Neural cell (in vitro differentiated cells): ENCODE measurements at regions not wholly inside any gene's neighbourhood (a gene's known extent, or its start where the extent isn't known, plus 50 kb on each side); places are given as distances from the start of the nearest gene placed in this dataset.

Source experiments
- H2AFZ ChIP-seq: fragments of 200-600, 300-800 bp; sonication (generic), shearing (Covaris generic); 2 replicates; pipeline ENCODE4 v1.6.0; 2014; ENCODE audit warnings: low read depth, mild to moderate bottlenecking, antibody characterized with exemption, low read length, moderate library complexity
- H3F3A ChIP-seq: fragments of 200-600 bp; shearing (Covaris generic); 2 replicates; pipeline ENCODE4 v1.6.1; 2016; ENCODE audit warnings: mild to moderate bottlenecking, moderate library complexity, mixed read lengths, antibody characterized with exemption, low read length; ENCODE audit not compliant: insufficient read depth, poor library complexity, severe bottlenecking
- H3K27ac ChIP-seq: fragments of 200-600, 300-800 bp; sonication (generic), shearing (Covaris generic); 2 replicates; pipeline ENCODE4 v1.5.1; 2014; ENCODE audit warnings: mild to moderate bottlenecking, low read length, moderate library complexity
- H3K27me3 ChIP-seq: fragments of 300-800, 200-600 bp; sonication (generic), shearing (Covaris generic); 2 replicates; pipeline ENCODE4 v1.6.0; 2014; ENCODE audit warnings: mild to moderate bottlenecking, low read depth, low read length, moderate library complexity; ENCODE audit not compliant: insufficient read depth
- H3K36me3 ChIP-seq: fragments of 300-800, 200-600 bp; sonication (generic), shearing (Covaris generic); 2 replicates; pipeline ENCODE4 v1.5.1; 2014; ENCODE audit warnings: mild to moderate bottlenecking, antibody characterized with exemption, low read length, moderate library complexity; ENCODE audit not compliant: insufficient read depth
- H3K4me2 ChIP-seq: fragments of 300-800, 200-600 bp; sonication (generic), shearing (Covaris generic); 2 replicates; pipeline ENCODE4 v1.6.0; 2014; ENCODE audit warnings: mild to moderate bottlenecking, low read length
- H3K4me3 ChIP-seq: fragments of 300-800, 200-600 bp; sonication (generic), shearing (Covaris generic); 2 replicates; pipeline ENCODE4 v1.5.1; 2014; ENCODE audit warnings: mild to moderate bottlenecking, low read length, moderate library complexity
- H3K79me2 ChIP-seq: fragments of 200-600 bp; shearing (Covaris generic); replicated peaks from 2 replicates; pipeline ENCODE4 v1.6.0; 2014; ENCODE audit warnings: mild to moderate bottlenecking, low read length, moderate library complexity; ENCODE audit not compliant: insufficient read depth
- H3K9ac ChIP-seq: fragments of 300-800, 200-600 bp; sonication (generic), shearing (Covaris generic); 2 replicates; pipeline ENCODE4 v1.6.1; 2016; ENCODE audit warnings: mild to moderate bottlenecking, low read length, mixed read lengths
- H3K9me2 ChIP-seq: fragments of 200-600 bp; shearing (Covaris generic); 2 replicates; pipeline ENCODE4 v1.6.1; 2016; ENCODE audit warnings: mild to moderate bottlenecking, low read length, mixed read lengths; ENCODE audit not compliant: insufficient read depth
- H3K9me3 ChIP-seq: fragments of 200-600, 300-800 bp; sonication (generic), shearing (Covaris generic); 2 replicates; pipeline ENCODE4 v1.6.1; 2016; ENCODE audit warnings: mild to moderate bottlenecking, mixed run types, low read length, moderate library complexity, mixed read lengths
- H4K20me1 ChIP-seq: fragments of 200-600 bp; shearing (Covaris generic); 2 replicates; pipeline ENCODE4 v1.6.1; 2016; ENCODE audit warnings: mild to moderate bottlenecking, mixed run types; ENCODE audit not compliant: insufficient read depth
- CTCF ChIP-seq: fragments of 450-650 bp; IDR thresholded peaks from 2 replicates; pipeline ENCODE4 v1.5.1; 2014; ENCODE audit warnings: antibody characterized with exemption, mild to moderate bottlenecking, moderate library complexity; ENCODE audit not compliant: poor library complexity, severe bottlenecking
- EP300 ChIP-seq: fragments of 450-650 bp; conservative IDR thresholded peaks from 2 replicates; pipeline ENCODE4 v1.6.1; 2014; ENCODE audit warnings: antibody characterized with exemption, mild to moderate bottlenecking, moderate library complexity; ENCODE audit not compliant: poor library complexity, severe bottlenecking
- EZH2 ChIP-seq: fragments of 200-600, 300-800 bp; shearing (Covaris generic), sonication (generic); IDR thresholded peaks from 2 replicates; pipeline ENCODE4 v1.6.1; 2014; ENCODE audit warnings: antibody characterized with exemption, low read length, borderline replicate concordance, mild to moderate bottlenecking; ENCODE audit not compliant: insufficient read depth, poor library complexity, severe bottlenecking
- MXI1 ChIP-seq: fragments of 450-650 bp; conservative IDR thresholded peaks from 2 replicates; pipeline ENCODE4 v1.6.1; 2014; ENCODE audit warnings: antibody characterized with exemption, mild to moderate bottlenecking; ENCODE audit not compliant: poor library complexity, severe bottlenecking
- POLR2AphosphoS5 ChIP-seq: IDR thresholded peaks from 2 replicates; pipeline ENCODE4 v1.6.1; 2012
- RAD21 ChIP-seq: fragments of 450-650 bp; conservative IDR thresholded peaks from 2 replicates; pipeline ENCODE4 v1.6.1; 2014; ENCODE audit warnings: antibody characterized with exemption, mild to moderate bottlenecking, moderate library complexity
- REST ChIP-seq: IDR thresholded peaks from 2 replicates; pipeline ENCODE4 v1.6.1; 2012; ENCODE audit warnings: borderline replicate concordance
- SMC3 ChIP-seq: fragments of 450-650 bp; conservative IDR thresholded peaks from 2 replicates; pipeline ENCODE4 v1.6.1; 2014; ENCODE audit warnings: antibody characterized with exemption, mild to moderate bottlenecking, moderate library complexity; ENCODE audit not compliant: poor library complexity
- TAF1 ChIP-seq: IDR thresholded peaks from 2 replicates; pipeline ENCODE4 v1.6.1; 2012; ENCODE audit warnings: low read depth

- no peaks in the 10 kb centered on the region for H3K36me3 ChIP-seq
- H3F3A ChIP-seq = no peaks in the 10 kb centered on the region
- H2AFZ ChIP-seq = no peak overlapping the region
- H3K79me2 ChIP-seq = no peaks in the 10 kb centered on the region
- no peaks in the 10 kb centered on the region for H3K9me2 ChIP-seq
- H3K4me2 ChIP-seq = no peak overlapping the region
- no peaks in the 10 kb centered on the region for H3K9me3 ChIP-seq
- no peaks in the 10 kb centered on the region for H3K27me3 ChIP-seq
- H3K27ac ChIP-seq = no peak overlapping the region
- no peak for TF ChIP-seq CTCF
- no peak for TF ChIP-seq RAD21
- TF ChIP-seq EP300 = no peak
- TF ChIP-seq SMC3 = no peak
- no peak for TF ChIP-seq MXI1
- TF ChIP-seq EZH2 = no peak
- TF ChIP-seq REST = no peak
- no peak for TF ChIP-seq TAF1
- TF ChIP-seq POLR2AphosphoS5 = no peak
- H3K4me3 ChIP-seq = no peak overlapping the region
- no peak overlapping the region for H3K9ac ChIP-seq
- H4K20me1 ChIP-seq = no peaks in the 10 kb centered on the region
These were observed 116.7 kb upstream of the GRIK3 start for GRCh38 chr1:37150986-37151385.

- H4K20me1 ChIP-seq = no peaks in the 10 kb centered on the region
- H3K36me3 ChIP-seq = no peaks in the 10 kb centered on the region
- H3K9me3 ChIP-seq = no peaks in the 10 kb centered on the region
- H3K4me3 ChIP-seq = no peak overlapping the region
- H3K9me2 ChIP-seq = no peaks in the 10 kb centered on the region
- no peak overlapping the region for H3K27ac ChIP-seq
- H3K79me2 ChIP-seq = no peaks in the 10 kb centered on the region
- H2AFZ ChIP-seq = no peak overlapping the region
- TF ChIP-seq TAF1 (no peak), SMC3 (no peak), POLR2AphosphoS5 (no peak)
- no peak overlapping the region for H3K4me2 ChIP-seq
- H3F3A ChIP-seq = no peaks in the 10 kb centered on the region
- no peak overlapping the region for H3K9ac ChIP-seq
- H3K27me3 ChIP-seq = no peaks in the 10 kb centered on the region
These were observed 117.5 kb upstream of the GRIK3 start for GRCh38 chr1:37151789-37152188.

- Histone ChIP-seq H3K27me3 (no peaks in the 10 kb centered on the region), H3K4me2 (no peak overlapping the region), H3F3A (no peaks in the 10 kb centered on the region), H3K9me2 (no peaks in the 10 kb centered on the region), H3K27ac (no peak overlapping the region), H4K20me1 (no peaks in the 10 kb centered on the region), H3K9ac (no peak overlapping the region), H3K9me3 (no peaks in the 10 kb centered on the region), H3K36me3 (no peaks in the 10 kb centered on the region), H2AFZ (no peak overlapping the region), H3K4me3 (no peak overlapping the region), H3K79me2 (no peaks in the 10 kb centered on the region)
- no peak for TF ChIP-seq EP300
- TF ChIP-seq REST = no peak
- TF ChIP-seq SMC3 = no peak
- TF ChIP-seq CTCF = no peak
- no peak for TF ChIP-seq RAD21
- TF ChIP-seq MXI1 = no peak
- no peak for TF ChIP-seq POLR2AphosphoS5
- TF ChIP-seq EZH2 = no peak
- no peak for TF ChIP-seq TAF1
These were observed 118.2 kb upstream of the GRIK3 start for GRCh38 chr1:37152491-37152890.
